ENCODE measurements at regions not wholly inside any gene's neighbourhood (a gene's known extent, or its start where the extent isn't known, plus 50 kb on each side); places are given as distances from the start of the nearest gene placed in this dataset.

DNA sequence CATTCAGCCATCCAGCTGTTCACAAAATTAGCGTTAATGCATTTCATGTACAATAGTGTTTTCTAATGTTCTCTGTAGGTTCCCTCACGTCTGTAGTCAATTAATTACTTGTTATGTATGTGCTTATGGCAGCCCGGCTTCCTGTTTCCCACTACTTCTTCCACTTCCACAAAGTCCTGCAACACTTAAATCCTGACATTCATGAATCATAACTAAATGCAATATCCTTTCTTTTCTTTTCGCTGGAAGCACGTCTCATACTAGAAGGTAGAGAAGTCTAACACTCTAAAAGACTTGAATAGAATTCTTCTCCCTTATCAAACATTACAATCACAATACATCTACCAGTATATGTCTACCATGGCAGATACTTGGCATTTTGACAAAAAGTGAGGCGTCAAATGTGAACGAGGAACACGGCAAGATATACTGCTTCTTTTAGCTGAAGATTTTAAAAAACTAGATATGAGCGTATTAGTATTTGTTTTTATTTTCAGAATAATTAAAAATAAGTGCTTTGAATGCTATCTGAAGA lies 239.0 kb upstream of the DIAPH2 start:
- ChIA-PET CTCF (no interaction called here), POLR2A (ENCODE audit: unreplicated experiment) (no interaction called here)
- no TSS peak for BruUV-seq (replicated peaks)
- no peak overlapping the region for H3K4me3 ChIP-seq
- H2AFZ ChIP-seq = no peak overlapping the region
- no peaks in the 10 kb centered on the region for H3K4me1 ChIP-seq (replicated peaks; ENCODE audit: insufficient read depth)
- no peaks in the 10 kb centered on the region for H3K36me3 ChIP-seq (ENCODE audit: low read depth)
- no peak overlapping the region for H3K27ac ChIP-seq
- H4K20me1 ChIP-seq (ENCODE audit: insufficient read depth) = no peaks in the 10 kb centered on the region
- H3K9me3 ChIP-seq (ENCODE audit: insufficient read depth, low read depth) = no peaks in the 10 kb centered on the region
- no peaks in the 10 kb centered on the region for H3K27me3 ChIP-seq (ENCODE audit: insufficient read depth, low read depth)
- no peaks in the 10 kb centered on the region for H3F3A ChIP-seq (ENCODE audit: insufficient read depth, low read depth)
- no peak overlapping the region for H3K4me2 ChIP-seq
- no peak for TF ChIP-seq EZH2 (IDR thresholded peaks at IDR 0.05; ENCODE audit: low read depth)
- TF ChIP-seq, protein P1, sequence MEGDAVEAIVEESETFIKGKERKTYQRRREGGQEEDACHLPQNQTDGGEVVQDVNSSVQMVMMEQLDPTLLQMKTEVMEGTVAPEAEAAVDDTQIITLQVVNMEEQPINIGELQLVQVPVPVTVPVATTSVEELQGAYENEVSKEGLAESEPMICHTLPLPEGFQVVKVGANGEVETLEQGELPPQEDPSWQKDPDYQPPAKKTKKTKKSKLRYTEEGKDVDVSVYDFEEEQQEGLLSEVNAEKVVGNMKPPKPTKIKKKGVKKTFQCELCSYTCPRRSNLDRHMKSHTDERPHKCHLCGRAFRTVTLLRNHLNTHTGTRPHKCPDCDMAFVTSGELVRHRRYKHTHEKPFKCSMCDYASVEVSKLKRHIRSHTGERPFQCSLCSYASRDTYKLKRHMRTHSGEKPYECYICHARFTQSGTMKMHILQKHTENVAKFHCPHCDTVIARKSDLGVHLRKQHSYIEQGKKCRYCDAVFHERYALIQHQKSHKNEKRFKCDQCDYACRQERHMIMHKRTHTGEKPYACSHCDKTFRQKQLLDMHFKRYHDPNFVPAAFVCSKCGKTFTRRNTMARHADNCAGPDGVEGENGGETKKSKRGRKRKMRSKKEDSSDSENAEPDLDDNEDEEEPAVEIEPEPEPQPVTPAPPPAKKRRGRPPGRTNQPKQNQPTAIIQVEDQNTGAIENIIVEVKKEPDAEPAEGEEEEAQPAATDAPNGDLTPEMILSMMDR (conservative IDR thresholded peaks at IDR 0.05) = no peak
- intact Hi-C loops (cut with micrococcal nuclease; ENCODE audit: unreplicated experiment) = no loop called here
- no peak for DNase-seq
- no peaks in the 10 kb centered on the region for H3K79me2 ChIP-seq (ENCODE audit: low read depth)
- no peaks in the 10 kb centered on the region for H3K9me2 ChIP-seq (ENCODE audit: insufficient read depth)

DNA sequence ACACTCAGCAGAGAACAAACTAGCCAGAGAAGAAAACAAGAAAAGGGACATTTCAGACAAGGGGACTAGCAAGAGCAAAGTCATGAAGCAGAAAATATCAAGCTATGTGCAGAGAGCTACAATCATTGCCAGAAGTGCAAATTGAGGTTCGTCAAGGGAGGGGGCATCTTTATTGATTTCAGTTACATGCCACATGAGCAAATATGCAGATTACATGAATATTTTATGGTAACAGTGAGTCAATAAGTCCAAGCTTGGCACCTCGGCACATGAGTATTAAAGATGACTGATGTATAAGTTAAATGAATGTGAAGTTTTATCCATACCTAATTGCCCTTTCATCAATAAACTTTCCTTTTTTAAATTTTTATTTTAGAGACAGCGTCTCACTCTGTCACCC lies 238.1 kb upstream of the DIAPH2 start:
- TF ChIP-seq, protein P1 (conservative IDR thresholded peaks at IDR 0.05) = no peak
- TF ChIP-seq EZH2 (IDR thresholded peaks at IDR 0.05; ENCODE audit: low read depth) = no peak
- Histone ChIP-seq H3K4me2 (no peak overlapping the region), H3K4me1 (replicated peaks; ENCODE audit: insufficient read depth) (no peaks in the 10 kb centered on the region), H3F3A (ENCODE audit: insufficient read depth, low read depth) (no peaks in the 10 kb centered on the region), H3K36me3 (ENCODE audit: low read depth) (no peaks in the 10 kb centered on the region), H3K27me3 (ENCODE audit: insufficient read depth, low read depth) (no peaks in the 10 kb centered on the region), H3K9me2 (ENCODE audit: insufficient read depth) (no peaks in the 10 kb centered on the region), H3K27ac (no peak overlapping the region), H3K9me3 (ENCODE audit: insufficient read depth, low read depth) (no peaks in the 10 kb centered on the region), H4K20me1 (ENCODE audit: insufficient read depth) (no peaks in the 10 kb centered on the region), H3K4me3 (no peak overlapping the region), H2AFZ (no peak overlapping the region), H3K79me2 (ENCODE audit: low read depth) (no peaks in the 10 kb centered on the region)
- intact Hi-C loops (cut with micrococcal nuclease; ENCODE audit: unreplicated experiment) = no loop called here
- ChIA-PET POLR2A (ENCODE audit: unreplicated experiment) (no interaction called here), CTCF (no interaction called here)
- no TSS peak for BruUV-seq (replicated peaks)
- no peak for DNase-seq

GRCh38 chrX:96447161-96447560 lies 237.5 kb upstream of the DIAPH2 start:
- H3F3A ChIP-seq (ENCODE audit: insufficient read depth, low read depth) = no peaks in the 10 kb centered on the region
- H3K4me3 ChIP-seq = no peak overlapping the region
- H3K4me2 ChIP-seq = no peak overlapping the region
- BruUV-seq (replicated peaks) = no TSS peak
- H3K4me1 ChIP-seq (replicated peaks; ENCODE audit: insufficient read depth) = no peaks in the 10 kb centered on the region
- no peaks in the 10 kb centered on the region for H3K27me3 ChIP-seq (ENCODE audit: insufficient read depth, low read depth)
- intact Hi-C loops (cut with micrococcal nuclease; ENCODE audit: unreplicated experiment) = no loop called here
- TF ChIP-seq EZH2 (IDR thresholded peaks at IDR 0.05; ENCODE audit: low read depth) = no peak
- TF ChIP-seq, protein P1 (conservative IDR thresholded peaks at IDR 0.05) = no peak
- H3K79me2 ChIP-seq (ENCODE audit: low read depth) = no peaks in the 10 kb centered on the region
- H3K9me3 ChIP-seq (ENCODE audit: insufficient read depth, low read depth) = no peaks in the 10 kb centered on the region
- H3K27ac ChIP-seq = no peak overlapping the region
- ChIA-PET CTCF (no interaction called here), POLR2A (ENCODE audit: unreplicated experiment) (no interaction called here)
- H3K36me3 ChIP-seq (ENCODE audit: low read depth) = no peaks in the 10 kb centered on the region
- H2AFZ ChIP-seq = no peak overlapping the region
- H4K20me1 ChIP-seq (ENCODE audit: insufficient read depth) = no peaks in the 10 kb centered on the region
- no peaks in the 10 kb centered on the region for H3K9me2 ChIP-seq (ENCODE audit: insufficient read depth)
- no peak for DNase-seq

Data from PC-9 (cell line).